Prostate gland (tissue), 2 donors: ENCODE measurements at regions not wholly inside any gene's neighbourhood (a gene's known extent, or its start where the extent isn't known, plus 50 kb on each side); places are given as distances from the start of the nearest gene placed in this dataset.

Experiments
- POLR2A ChIP-seq: fragments of 450-650 bp; IDR thresholded peaks from one replicate; pipeline ENCODE4 v1.6.1; 2016; ENCODE audit warnings: antibody characterized with exemption, mild to moderate bottlenecking
- TF ChIP-seq, protein P1 (sequence below), 4 experiments: fragments of 200-600 bp in 2 of 4; fragments of 450-650 bp in 2 of 4; sonication (generic) in 2 of 4; IDR thresholded peaks; 1 replicate in 3 of 4; 2 replicates in 1 of 4; pipeline ENCODE4 v1.5.1; 2016 to 2019; ENCODE audit warnings: antibody characterized with exemption in 4 of 4, mild to moderate bottlenecking in 2 of 4, moderate library complexity in 2 of 4

DNA sequence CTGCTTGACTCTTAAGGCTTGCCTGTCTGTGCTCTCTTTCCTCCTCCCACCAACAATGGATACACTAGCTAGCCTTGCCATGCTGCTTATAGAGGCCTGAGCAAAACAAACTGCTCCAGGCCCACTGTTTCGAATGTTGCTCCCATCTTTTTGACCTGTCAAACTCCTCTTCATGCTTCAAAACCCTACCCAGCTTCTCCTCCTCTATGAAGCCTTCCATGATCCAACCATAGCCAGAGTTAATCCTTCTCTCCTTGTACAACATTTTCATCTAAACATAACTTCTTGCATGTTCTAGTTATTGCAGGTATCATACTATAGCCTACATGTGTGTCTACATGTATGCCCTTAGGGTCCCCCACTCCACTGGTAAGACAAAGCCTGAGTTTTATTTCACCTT, 426.7 kb upstream of the MGMT start:
- TF ChIP-seq, protein P1, sequence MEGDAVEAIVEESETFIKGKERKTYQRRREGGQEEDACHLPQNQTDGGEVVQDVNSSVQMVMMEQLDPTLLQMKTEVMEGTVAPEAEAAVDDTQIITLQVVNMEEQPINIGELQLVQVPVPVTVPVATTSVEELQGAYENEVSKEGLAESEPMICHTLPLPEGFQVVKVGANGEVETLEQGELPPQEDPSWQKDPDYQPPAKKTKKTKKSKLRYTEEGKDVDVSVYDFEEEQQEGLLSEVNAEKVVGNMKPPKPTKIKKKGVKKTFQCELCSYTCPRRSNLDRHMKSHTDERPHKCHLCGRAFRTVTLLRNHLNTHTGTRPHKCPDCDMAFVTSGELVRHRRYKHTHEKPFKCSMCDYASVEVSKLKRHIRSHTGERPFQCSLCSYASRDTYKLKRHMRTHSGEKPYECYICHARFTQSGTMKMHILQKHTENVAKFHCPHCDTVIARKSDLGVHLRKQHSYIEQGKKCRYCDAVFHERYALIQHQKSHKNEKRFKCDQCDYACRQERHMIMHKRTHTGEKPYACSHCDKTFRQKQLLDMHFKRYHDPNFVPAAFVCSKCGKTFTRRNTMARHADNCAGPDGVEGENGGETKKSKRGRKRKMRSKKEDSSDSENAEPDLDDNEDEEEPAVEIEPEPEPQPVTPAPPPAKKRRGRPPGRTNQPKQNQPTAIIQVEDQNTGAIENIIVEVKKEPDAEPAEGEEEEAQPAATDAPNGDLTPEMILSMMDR (IDR thresholded peaks at IDR 0.05), result no peak
- no peak for TF ChIP-seq POLR2A
